ENCODE measurements at regions not wholly inside any gene's neighbourhood (a gene's known extent, or its start where the extent isn't known, plus 50 kb on each side); places are given as distances from the start of the nearest gene placed in this dataset.

GRCh38 chr1:228875741-228876140, 140.5 kb downstream of the RHOU start:
- Mint-ChIP-seq H3K36me3 (ENCODE audit: low read depth) (no peaks in the 10 kb centered on the region), H3K4me1 (ENCODE audit: low read depth) (no peaks in the 10 kb centered on the region), H3K4me3 (no peak overlapping the region), H3K27ac (no peak overlapping the region), H3K27me3 (ENCODE audit: low read depth) (peaks cover 7% of the 10 kb centered on the region), H3K9me3 (no peaks in the 10 kb centered on the region)
- DNase-seq (ENCODE audit: low spot score) = no peak

GRCh38 chr1:228876187-228876586, 140.9 kb downstream of the RHOU start:
- no peaks in the 10 kb centered on the region for H3K36me3 Mint-ChIP-seq (ENCODE audit: low read depth)
- H3K4me3 Mint-ChIP-seq = no peak overlapping the region
- H3K27me3 Mint-ChIP-seq (ENCODE audit: low read depth) = peaks cover 7% of the 10 kb centered on the region
- H3K27ac Mint-ChIP-seq = no peak overlapping the region
- peak; percentile 1 for DNase-seq (ENCODE audit: low spot score)
- no peaks in the 10 kb centered on the region for H3K9me3 Mint-ChIP-seq
- H3K4me1 Mint-ChIP-seq (ENCODE audit: low read depth) = no peaks in the 10 kb centered on the region

GRCh38 chr1:228879164-228879563, 143.9 kb downstream of the RHOU start:
- H3K4me1 Mint-ChIP-seq (ENCODE audit: low read depth) = no peaks in the 10 kb centered on the region
- DNase-seq (ENCODE audit: low spot score) = no peak
- H3K9me3 Mint-ChIP-seq = peaks cover 3% of the 10 kb centered on the region
- no peak overlapping the region for H3K27ac Mint-ChIP-seq
- H3K36me3 Mint-ChIP-seq (ENCODE audit: low read depth) = no peaks in the 10 kb centered on the region
- no peaks in the 10 kb centered on the region for H3K27me3 Mint-ChIP-seq (ENCODE audit: low read depth)
- no peak overlapping the region for H3K4me3 Mint-ChIP-seq

- DNase-seq (ENCODE audit: low spot score) = no peak
- H3K27me3 Mint-ChIP-seq (ENCODE audit: low read depth) = peaks cover 3% of the 10 kb centered on the region
- H3K4me3 Mint-ChIP-seq = no peak overlapping the region
- peaks cover 5% of the 10 kb centered on the region for H3K9me3 Mint-ChIP-seq
- no peak overlapping the region for H3K27ac Mint-ChIP-seq
- H3K4me1 Mint-ChIP-seq (ENCODE audit: low read depth) = no peaks in the 10 kb centered on the region
- H3K36me3 Mint-ChIP-seq (ENCODE audit: low read depth) = no peaks in the 10 kb centered on the region
Observed at GRCh38 chr1:228882041-228882770, 146.9 kb downstream of the RHOU start.

GRCh38 chr1:228882771-228883450, 147.6 kb downstream of the RHOU start:
- Mint-ChIP-seq H3K4me3 (no peak overlapping the region), H3K36me3 (ENCODE audit: low read depth) (no peaks in the 10 kb centered on the region), H3K27ac (no peak overlapping the region), H3K9me3 (peaks cover 5% of the 10 kb centered on the region), H3K27me3 (ENCODE audit: low read depth) (peaks cover 5% of the 10 kb centered on the region), H3K4me1 (ENCODE audit: low read depth) (no peaks in the 10 kb centered on the region)
- DNase-seq (ENCODE audit: low spot score) = no peak

GRCh38 chr1:228883535-228883934, 148.3 kb downstream of the RHOU start:
- DNase-seq (ENCODE audit: low spot score) = no peak
- Mint-ChIP-seq H3K27me3 (ENCODE audit: low read depth) (peaks cover 5% of the 10 kb centered on the region), H3K4me3 (no peak overlapping the region), H3K9me3 (peaks cover 5% of the 10 kb centered on the region), H3K36me3 (ENCODE audit: low read depth) (no peaks in the 10 kb centered on the region), H3K27ac (no peak overlapping the region), H3K4me1 (ENCODE audit: low read depth) (no peaks in the 10 kb centered on the region)

- H3K9me3 Mint-ChIP-seq = peaks cover 5% of the 10 kb centered on the region
- H3K27ac Mint-ChIP-seq = no peak overlapping the region
- H3K4me1 Mint-ChIP-seq (ENCODE audit: low read depth) = no peaks in the 10 kb centered on the region
- H3K4me3 Mint-ChIP-seq = no peak overlapping the region
- DNase-seq (ENCODE audit: low spot score) = no peak
- H3K27me3 Mint-ChIP-seq (ENCODE audit: low read depth) = peaks cover 5% of the 10 kb centered on the region
- no peaks in the 10 kb centered on the region for H3K36me3 Mint-ChIP-seq (ENCODE audit: low read depth)
Observed at GRCh38 chr1:228884196-228884595, 148.9 kb downstream of the RHOU start.

GRCh38 chr1:228884615-228885566, 149.6 kb downstream of the RHOU start:
- DNase-seq (ENCODE audit: low spot score) = no peak
- Mint-ChIP-seq H3K27ac (no peak overlapping the region), H3K4me3 (no peak overlapping the region), H3K27me3 (ENCODE audit: low read depth) (peaks cover 6% of the 10 kb centered on the region), H3K9me3 (peaks cover 5% of the 10 kb centered on the region), H3K4me1 (ENCODE audit: low read depth) (peaks cover 2% of the 10 kb centered on the region), H3K36me3 (ENCODE audit: low read depth) (no peaks in the 10 kb centered on the region)

- H3K4me3 Mint-ChIP-seq = no peak overlapping the region
- H3K36me3 Mint-ChIP-seq (ENCODE audit: low read depth) = no peaks in the 10 kb centered on the region
- peaks cover 5% of the 10 kb centered on the region for H3K9me3 Mint-ChIP-seq
- H3K4me1 Mint-ChIP-seq (ENCODE audit: low read depth) = peaks cover 5% of the 10 kb centered on the region
- no peak overlapping the region for H3K27ac Mint-ChIP-seq
- H3K27me3 Mint-ChIP-seq (ENCODE audit: low read depth) = peaks cover 13% of the 10 kb centered on the region
- DNase-seq (ENCODE audit: low spot score) = no peak
Observed at GRCh38 chr1:228885845-228886244, 150.6 kb downstream of the RHOU start.

- Mint-ChIP-seq H3K27ac (no peak overlapping the region), H3K4me1 (ENCODE audit: low read depth) (peaks cover 8% of the 10 kb centered on the region), H3K4me3 (no peak overlapping the region), H3K36me3 (ENCODE audit: low read depth) (no peaks in the 10 kb centered on the region), H3K9me3 (peaks cover 5% of the 10 kb centered on the region), H3K27me3 (ENCODE audit: low read depth) (peaks cover 17% of the 10 kb centered on the region)
- no peak for DNase-seq (ENCODE audit: low spot score)
Observed at GRCh38 chr1:228887101-228887500, 151.8 kb downstream of the RHOU start.

- Mint-ChIP-seq H3K4me3 (no peak overlapping the region), H3K36me3 (ENCODE audit: low read depth) (no peaks in the 10 kb centered on the region), H3K9me3 (peaks cover 5% of the 10 kb centered on the region), H3K4me1 (ENCODE audit: low read depth) (peaks cover 8% of the 10 kb centered on the region), H3K27ac (no peak overlapping the region), H3K27me3 (ENCODE audit: low read depth) (peaks cover 17% of the 10 kb centered on the region)
- DNase-seq (ENCODE audit: low spot score) = no peak
Observed at GRCh38 chr1:228887960-228888359, 152.7 kb downstream of the RHOU start.

- no peak overlapping the region for H3K27ac Mint-ChIP-seq
- no peaks in the 10 kb centered on the region for H3K36me3 Mint-ChIP-seq (ENCODE audit: low read depth)
- H3K9me3 Mint-ChIP-seq = peaks cover under 1% of the 10 kb centered on the region
- H3K4me3 Mint-ChIP-seq = no peak overlapping the region
- peaks cover 8% of the 10 kb centered on the region for H3K4me1 Mint-ChIP-seq (ENCODE audit: low read depth)
- DNase-seq (ENCODE audit: low spot score) = no peak
- peaks cover 17% of the 10 kb centered on the region for H3K27me3 Mint-ChIP-seq (ENCODE audit: low read depth)
Observed at GRCh38 chr1:228889289-228889688, 154.0 kb downstream of the RHOU start.

GRCh38 chr1:228891272-228892034, 156.2 kb downstream of the RHOU start:
- H3K4me1 Mint-ChIP-seq (ENCODE audit: low read depth) = peaks cover 8% of the 10 kb centered on the region
- no peak overlapping the region for H3K27ac Mint-ChIP-seq
- no peaks in the 10 kb centered on the region for H3K9me3 Mint-ChIP-seq
- H3K27me3 Mint-ChIP-seq (ENCODE audit: low read depth) = peaks cover 14% of the 10 kb centered on the region
- DNase-seq (ENCODE audit: low spot score) = no peak
- no peaks in the 10 kb centered on the region for H3K36me3 Mint-ChIP-seq (ENCODE audit: low read depth)
- no peak overlapping the region for H3K4me3 Mint-ChIP-seq
